PC-3 (cell line): ENCODE measurements at regions not wholly inside any gene's neighbourhood (a gene's known extent, or its start where the extent isn't known, plus 50 kb on each side); places are given as distances from the start of the nearest gene placed in this dataset.
"Not testable (repeated sequence)": the region's sequence is repeated elsewhere in the genome, so short reads cannot be mapped to it uniquely, and the experiment has no call there.

ENCODE experiments used
- ATAC-seq: fragments of 200-7000 bp; cut with Tn5 transposase; 2 replicates; pipeline ENCODE4 v1.9.1; 2020; ENCODE audit warnings: mild to moderate bottlenecking, moderate library complexity
- BruUV-seq: library from RNA; stranded (reverse); fragments of 400-500 nt; replicated peaks from 2 replicates; lab custom pipeline; 2021; lab: Mats Ljungman, UMichigan
- CTCF ChIA-PET: fragments of 300-600 bp; sonication (Branson Sonifier 250); formaldehyde crosslinking; loops from one replicate; lab custom pipeline; 2022; ENCODE audit warnings: antibody characterized with exemption; lab: Charles Lee
- POLR2A ChIA-PET: fragments of 300-600 bp; sonication (Branson Sonifier 250); formaldehyde crosslinking; loops from one replicate; lab custom pipeline; 2022; ENCODE audit warnings: antibody characterized with exemption; ENCODE audit not compliant: unreplicated experiment; lab: Charles Lee
- DNase-seq: peaks from one replicate; pipeline ENCODE4 v3.0.0-alpha.2; 2015
- H2AFZ ChIP-seq: fragments of 300-600 bp; sonication (generic); 2 replicates; pipeline ENCODE4 v1.6.0; 2016; ENCODE audit warnings: antibody characterized with exemption, low read length
- H3F3A ChIP-seq: fragments of 300-600 bp; sonication (generic); one replicate; pipeline ENCODE4 v1.6.0; 2017; ENCODE audit warnings: antibody characterized with exemption, low read length, control low read depth, mild to moderate bottlenecking; ENCODE audit not compliant: unreplicated experiment
- H3K27ac ChIP-seq: fragments of 300-600 bp; sonication (generic); 2 replicates; pipeline ENCODE4 v1.5.1; 2016; ENCODE audit warnings: mild to moderate bottlenecking, low read length
- H3K27me3 ChIP-seq: fragments of 300-600 bp; sonication (generic); 2 replicates; pipeline ENCODE4 v1.6.1; 2016; ENCODE audit warnings: low read length, mixed read lengths
- H3K36me3 ChIP-seq: fragments of 300-600 bp; sonication (generic); 2 replicates; pipeline ENCODE4 v1.6.1; 2016; ENCODE audit warnings: low read depth, mixed run types, low read length, mixed read lengths
- H3K4me1 ChIP-seq: fragments of 300-600 bp; sonication (generic); 2 replicates; pipeline ENCODE4 v1.5.1; 2016; ENCODE audit warnings: low read length; ENCODE audit not compliant: insufficient read depth
- H3K4me2 ChIP-seq: fragments of 300-600 bp; sonication (generic); 2 replicates; pipeline ENCODE4 v1.6.0; 2016; ENCODE audit warnings: low read length
- H3K4me3 ChIP-seq: fragments of 300-600 bp; sonication (generic); 2 replicates; pipeline ENCODE4 v1.5.1; 2016; ENCODE audit warnings: mild to moderate bottlenecking, low read length, mixed read lengths
- H3K79me2 ChIP-seq: fragments of 300-600 bp; sonication (generic); 2 replicates; pipeline ENCODE4 v1.6.1; 2017; ENCODE audit warnings: low read length, mixed read lengths
- H3K9ac ChIP-seq: fragments of 300-600 bp; sonication (generic); 2 replicates; pipeline ENCODE4 v1.6.0; 2016; ENCODE audit warnings: mild to moderate bottlenecking, low read length
- H3K9me2 ChIP-seq: fragments of 300-600 bp; sonication (generic); replicated peaks from 2 replicates; pipeline ENCODE4 v1.6.1; 2016; ENCODE audit warnings: mixed run types, low read length, mixed read lengths
- H3K9me3 ChIP-seq: fragments of 300-600 bp; sonication (generic); 2 replicates; pipeline ENCODE4 v1.6.1; 2016; ENCODE audit warnings: low read length, mixed read lengths
- H4K20me1 ChIP-seq: fragments of 300-600 bp; sonication (generic); 2 replicates; pipeline ENCODE4 v1.6.1; 2016; ENCODE audit warnings: low read length, mixed read lengths
- CTCF ChIP-seq: fragments of 300-600 bp; sonication (generic); conservative IDR thresholded peaks from 2 replicates; pipeline ENCODE4 v1.5.1; 2017; ENCODE audit warnings: antibody characterized with exemption, low read depth, mild to moderate bottlenecking, low read length
- EZH2 ChIP-seq: fragments of 300-600 bp; sonication (generic); IDR thresholded peaks from one replicate; pipeline ENCODE4 v1.6.1; 2017; ENCODE audit warnings: antibody characterized with exemption, mild to moderate bottlenecking, low read length; ENCODE audit not compliant: unreplicated experiment
- EZH2phosphoT487 ChIP-seq: fragments of 300-600 bp; sonication (generic); IDR thresholded peaks from 2 replicates; pipeline ENCODE4 v1.6.1; 2018; ENCODE audit warnings: mild to moderate bottlenecking, antibody characterized with exemption, low read length, borderline replicate concordance
- intact Hi-C: fragments of 100-400 bp; cut with micrococcal nuclease; formaldehyde crosslinking; loops from 2 replicates; pipeline ENCODE4 v1.9.0; 2023

GRCh38 chr19:28134311-28134710 is 1078.6 kb downstream of the UQCRFS1 start:
- no peak for ATAC-seq
- no peak overlapping the region for H2AFZ ChIP-seq
- ChIA-PET POLR2A (no interaction called here), CTCF (interaction anchor here (0.6 kb wide), 1 partner anchor 1547 kb away, joined by 5 read pairs; no protein-coding TSS in a partner anchor)
- TF ChIP-seq EZH2phosphoT487 (no peak), CTCF (no peak), EZH2 (no peak)
- H3K9ac ChIP-seq, result no peak overlapping the region
- no peaks in the 10 kb centered on the region for H3K9me2 ChIP-seq
- H3K4me3 ChIP-seq, result no peak overlapping the region
- no peak overlapping the region for H3K27ac ChIP-seq
- no peaks in the 10 kb centered on the region for H3K79me2 ChIP-seq
- no peaks in the 10 kb centered on the region for H4K20me1 ChIP-seq
- no peak overlapping the region for H3K4me2 ChIP-seq
- no peaks in the 10 kb centered on the region for H3K36me3 ChIP-seq
- H3K27me3 ChIP-seq, result no peaks in the 10 kb centered on the region
- no peak for DNase-seq
- H3F3A ChIP-seq, result no peaks in the 10 kb centered on the region
- no peaks in the 10 kb centered on the region for H3K9me3 ChIP-seq
- no TSS peak for BruUV-seq
- no peaks in the 10 kb centered on the region for H3K4me1 ChIP-seq
- intact Hi-C loops, result no loop called here

- H3K27ac ChIP-seq, H3K4me1 ChIP-seq, H3F3A ChIP-seq, POLR2A ChIA-PET, BruUV-seq, H3K4me3 ChIP-seq, DNase-seq, H2AFZ ChIP-seq, intact Hi-C loops, CTCF ChIA-PET, H4K20me1 ChIP-seq, H3K9me3 ChIP-seq, H3K79me2 ChIP-seq, ATAC-seq, H3K36me3 ChIP-seq, H3K9me2 ChIP-seq, H3K4me2 ChIP-seq, H3K9ac ChIP-seq, H3K27me3 ChIP-seq: not testable (repeated sequence)
Measured at GRCh38 chr19:28130881-28131280, 1082.1 kb downstream of the UQCRFS1 start.

- ATAC-seq (no peak), DNase-seq (no peak)
- H3K36me3 ChIP-seq, result no peaks in the 10 kb centered on the region
- BruUV-seq, result no TSS peak
- no peak overlapping the region for H3K4me3 ChIP-seq
- no peaks in the 10 kb centered on the region for H3K27me3 ChIP-seq
- no peak overlapping the region for H3K9ac ChIP-seq
- H3K4me2 ChIP-seq, result no peak overlapping the region
- no peaks in the 10 kb centered on the region for H3K9me3 ChIP-seq
- TF ChIP-seq EZH2phosphoT487 (no peak), CTCF (no peak), EZH2 (no peak)
- H3K27ac ChIP-seq, result no peak overlapping the region
- no peaks in the 10 kb centered on the region for H4K20me1 ChIP-seq
- no peaks in the 10 kb centered on the region for H3K4me1 ChIP-seq
- ChIA-PET POLR2A (no interaction called here), CTCF (no interaction called here)
- no peaks in the 10 kb centered on the region for H3K79me2 ChIP-seq
- no peaks in the 10 kb centered on the region for H3F3A ChIP-seq
- H3K9me2 ChIP-seq, result no peaks in the 10 kb centered on the region
- intact Hi-C loops, result no loop called here
- no peak overlapping the region for H2AFZ ChIP-seq
Measured at GRCh38 chr19:28130066-28130511, 1082.9 kb downstream of the UQCRFS1 start.
